Activated naive CD8-positive, alpha-beta T cell treated with anti-CD3 and anti-CD28 coated beads, Interleukin-2, amount 50 U/mL, for 24 hours (primary cell): ENCODE measurements at regions not wholly inside any gene's neighbourhood (a gene's known extent, or its start where the extent isn't known, plus 50 kb on each side); places are given as distances from the start of the nearest gene placed in this dataset.

ENCODE experiments used
- ATAC-seq: fragments of 150-1000 bp; cut with Tn5 transposase; one replicate; pipeline ENCODE4 v1.10.0; 2021
- DNase-seq: peaks from one replicate; pipeline ENCODE4 v3.0.0; 2021
- H3K27ac Mint-ChIP-seq: one replicate; pipeline ENCODE4 v1.8.0; 2021; ENCODE audit warnings: mild to moderate bottlenecking, mixed read lengths
- H3K27me3 Mint-ChIP-seq: one replicate; pipeline ENCODE4 v1.8.0; 2021; ENCODE audit warnings: mixed read lengths
- H3K36me3 Mint-ChIP-seq: one replicate; pipeline ENCODE4 v1.8.0; 2021; ENCODE audit warnings: low read depth, mixed read lengths
- H3K4me1 Mint-ChIP-seq: one replicate; pipeline ENCODE4 v1.8.0; 2021; ENCODE audit warnings: mixed read lengths
- H3K4me3 Mint-ChIP-seq: one replicate; pipeline ENCODE4 v1.8.0; 2021; ENCODE audit warnings: mild to moderate bottlenecking, moderate library complexity, mixed read lengths
- H3K9me3 Mint-ChIP-seq: one replicate; pipeline ENCODE4 v1.8.0; 2021; ENCODE audit warnings: mixed read lengths

DNA sequence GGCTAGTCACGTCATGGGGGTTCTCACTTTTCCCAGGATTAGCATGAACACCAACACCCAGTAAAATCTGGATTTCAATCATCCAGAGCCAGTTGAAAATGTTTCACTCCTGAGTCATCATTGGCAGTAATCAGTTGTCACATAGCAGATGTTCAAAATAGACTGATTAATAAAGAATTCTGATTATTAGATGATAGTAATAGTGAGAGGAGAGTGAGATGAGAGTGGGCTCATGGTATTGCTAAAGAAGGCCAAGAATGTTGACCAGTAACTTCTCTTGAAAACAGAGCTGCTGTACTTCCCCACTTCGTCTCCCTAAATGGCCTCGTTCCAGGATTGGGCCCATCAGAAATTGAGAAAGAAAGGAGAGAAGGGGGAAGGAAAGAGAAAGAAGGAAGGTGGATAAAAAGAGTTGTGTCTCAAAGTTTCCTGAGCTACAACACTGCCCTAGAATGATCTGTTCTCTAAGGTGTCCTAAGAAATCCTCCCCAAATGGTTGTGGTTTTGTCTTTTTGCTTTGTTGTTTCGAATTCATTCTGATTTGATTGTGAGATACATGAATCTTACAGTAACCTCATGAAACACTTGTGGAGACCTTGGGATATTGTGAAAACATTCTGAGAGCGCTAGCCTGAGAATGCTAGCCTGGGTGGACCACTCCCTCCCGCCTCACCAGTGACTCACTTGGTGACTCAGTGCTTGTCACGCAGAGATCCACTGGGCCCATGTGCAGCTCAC, 502.2 kb upstream of the JARID2 start:
- peaks cover 86% of the 10 kb centered on the region for H3K4me1 Mint-ChIP-seq
- H3K27ac Mint-ChIP-seq = peak overlapping the region; percentile 93
- ATAC-seq = peak; percentile 92
- no peaks in the 10 kb centered on the region for H3K27me3 Mint-ChIP-seq
- H3K4me3 Mint-ChIP-seq = peak overlapping the region; percentile 44
- DNase-seq = peak; percentile 78
- H3K9me3 Mint-ChIP-seq = peaks cover 27% of the 10 kb centered on the region
- peaks cover 22% of the 10 kb centered on the region for H3K36me3 Mint-ChIP-seq

DNA sequence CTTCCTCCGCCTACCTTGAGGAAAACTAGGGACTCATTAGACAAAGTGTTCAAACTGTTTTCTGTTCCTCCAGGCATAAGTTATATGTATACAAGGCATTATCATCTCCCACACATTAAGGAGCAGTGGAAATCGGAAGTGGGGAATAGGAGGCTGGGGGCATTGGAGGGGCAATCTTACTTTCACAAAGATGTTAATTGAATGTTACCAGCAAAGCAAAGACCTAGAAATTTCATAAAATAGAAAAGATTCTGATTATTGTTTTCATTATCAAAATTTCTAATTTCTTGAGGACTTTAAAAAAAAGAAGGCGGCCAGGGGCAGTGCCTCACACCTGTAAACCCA, 501.7 kb upstream of the JARID2 start:
- H3K27me3 Mint-ChIP-seq = no peaks in the 10 kb centered on the region
- H3K9me3 Mint-ChIP-seq = peaks cover 27% of the 10 kb centered on the region
- DNase-seq (no peak), ATAC-seq (no peak)
- peak overlapping the region; percentile 93 for H3K27ac Mint-ChIP-seq
- peaks cover 22% of the 10 kb centered on the region for H3K36me3 Mint-ChIP-seq
- H3K4me3 Mint-ChIP-seq = peak overlapping the region; percentile 28
- peaks cover 86% of the 10 kb centered on the region for H3K4me1 Mint-ChIP-seq

DNA sequence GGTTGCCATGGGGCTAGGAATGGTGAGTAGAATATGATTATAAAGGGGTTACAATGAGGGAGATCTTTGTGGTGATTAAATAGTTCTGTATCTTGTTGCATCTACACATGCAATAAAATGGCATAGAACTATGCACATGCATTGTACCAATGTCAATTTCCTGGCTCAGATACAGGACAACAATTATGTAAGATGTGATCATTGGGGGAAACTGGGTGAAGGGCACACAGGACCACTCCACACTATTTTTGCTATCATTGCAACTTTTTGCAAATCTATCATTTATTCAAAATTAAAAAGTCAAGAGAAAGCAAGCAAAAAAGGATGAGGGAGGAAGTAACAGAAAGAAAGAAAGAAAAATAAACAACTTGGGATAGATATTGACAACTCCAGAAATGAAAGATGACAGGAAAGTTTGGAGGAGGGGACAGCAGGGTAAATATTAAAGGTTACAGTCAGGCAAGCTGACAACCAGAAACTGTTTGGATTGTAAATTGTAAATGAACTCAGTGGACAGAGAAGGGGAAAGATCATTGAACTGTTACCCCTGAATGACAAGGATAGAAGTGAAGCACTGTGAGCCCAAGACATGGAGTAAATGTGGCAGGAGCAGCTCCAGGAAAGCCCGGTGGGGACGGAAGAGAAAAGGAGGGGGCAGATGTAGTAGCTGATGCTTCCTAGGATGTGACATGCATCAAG, 499.6 kb upstream of the JARID2 start:
- Mint-ChIP-seq H3K9me3 (peaks cover 18% of the 10 kb centered on the region), H3K27me3 (no peaks in the 10 kb centered on the region), H3K4me3 (no peak overlapping the region), H3K36me3 (peaks cover 11% of the 10 kb centered on the region), H3K4me1 (peaks cover 82% of the 10 kb centered on the region), H3K27ac (peak overlapping the region; percentile 86)
- no peak for ATAC-seq
- no peak for DNase-seq

DNA sequence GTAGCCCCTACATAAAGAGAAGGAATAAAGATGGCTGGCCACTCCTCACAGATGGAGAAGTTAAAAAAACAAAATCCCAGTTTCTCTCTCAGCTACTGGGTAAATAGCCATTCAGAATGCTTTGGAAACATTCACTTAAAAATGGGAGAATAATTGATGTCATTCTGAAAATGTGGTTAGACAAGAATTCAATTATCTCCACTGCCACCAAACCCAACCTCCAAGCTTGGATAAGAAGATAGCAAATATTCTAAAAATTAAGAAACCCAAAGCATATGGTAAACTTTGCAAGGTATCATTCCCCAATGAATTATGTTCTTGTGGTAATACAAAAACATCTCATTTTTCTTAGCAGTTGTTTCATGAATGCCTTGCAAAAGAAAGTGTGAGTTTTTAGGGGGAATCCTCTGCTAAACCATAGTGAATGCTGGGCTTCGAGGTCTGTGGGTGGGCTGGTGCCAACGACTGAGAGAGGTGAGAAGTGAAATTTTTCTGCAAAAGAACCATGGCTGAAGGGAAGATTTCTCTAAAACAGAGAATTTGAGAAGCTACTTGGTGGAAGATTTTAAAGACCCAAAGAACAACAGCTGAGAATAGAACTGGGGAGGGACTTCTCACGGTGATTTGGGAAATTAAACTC, 497.9 kb upstream of the JARID2 start:
- Mint-ChIP-seq H3K36me3 (peaks cover 9% of the 10 kb centered on the region), H3K27ac (peak overlapping the region; percentile 96), H3K27me3 (no peaks in the 10 kb centered on the region), H3K4me3 (peak overlapping the region; percentile 55), H3K9me3 (peaks cover 17% of the 10 kb centered on the region), H3K4me1 (peaks cover 73% of the 10 kb centered on the region)
- ATAC-seq (no peak), DNase-seq (no peak)

DNA sequence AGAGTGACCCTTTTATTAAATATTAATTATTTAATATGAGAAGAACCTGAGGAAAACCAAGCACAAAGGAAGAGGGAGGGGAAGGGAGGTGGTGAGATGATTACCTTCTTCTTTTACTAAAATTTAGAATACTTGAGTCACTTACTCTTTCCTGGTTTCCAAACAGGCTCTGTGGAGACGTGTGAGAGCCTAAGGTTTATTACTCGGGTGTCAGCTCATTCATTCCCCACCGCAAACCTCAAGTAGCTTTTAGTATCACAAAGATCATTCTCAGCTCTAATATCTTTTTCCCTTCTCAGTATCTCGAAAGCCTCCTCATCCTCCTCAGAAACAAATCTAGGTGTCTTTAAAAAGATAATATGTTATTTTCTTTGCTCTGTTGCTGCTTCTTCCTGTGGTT, 497.2 kb upstream of the JARID2 start:
- H3K27me3 Mint-ChIP-seq = no peaks in the 10 kb centered on the region
- H3K4me1 Mint-ChIP-seq = peaks cover 67% of the 10 kb centered on the region
- peak overlapping the region; percentile 96 for H3K27ac Mint-ChIP-seq
- peak overlapping the region; percentile 35 for H3K4me3 Mint-ChIP-seq
- H3K36me3 Mint-ChIP-seq = peaks cover 9% of the 10 kb centered on the region
- DNase-seq (no peak), ATAC-seq (peak; percentile 57)
- H3K9me3 Mint-ChIP-seq = peaks cover 17% of the 10 kb centered on the region

DNA sequence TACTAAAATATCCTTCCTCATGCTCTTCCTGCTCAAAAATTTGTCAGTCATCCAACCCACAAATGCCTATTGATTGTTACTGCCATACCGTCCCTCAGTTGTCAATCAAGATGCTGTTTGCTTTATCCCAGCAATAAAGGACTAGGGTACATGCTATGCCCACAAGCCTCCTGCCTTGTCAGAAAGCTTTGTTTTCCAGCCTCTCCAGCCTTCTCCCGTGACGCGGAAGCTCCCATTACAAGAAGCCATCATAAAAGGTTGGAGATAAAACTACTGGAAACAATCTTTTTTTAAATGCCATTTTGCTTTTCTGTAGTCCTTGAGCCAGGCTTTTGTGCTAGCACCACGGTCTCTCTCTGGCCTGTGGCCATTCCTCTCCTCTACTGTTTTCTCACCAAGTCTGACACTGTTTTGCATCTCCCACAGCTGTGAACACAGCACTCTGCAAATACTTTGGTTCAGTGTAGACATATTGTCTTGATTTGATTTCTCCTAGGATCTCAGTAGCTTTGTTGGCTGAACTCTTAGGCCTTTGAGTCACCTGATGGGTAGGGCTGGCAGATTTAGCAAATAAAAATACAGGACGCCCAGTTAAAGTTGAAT, 495.7 kb upstream of the JARID2 start:
- Mint-ChIP-seq H3K4me3 (no peak overlapping the region), H3K27ac (peak overlapping the region; percentile 96), H3K9me3 (peaks cover 13% of the 10 kb centered on the region), H3K27me3 (no peaks in the 10 kb centered on the region), H3K4me1 (peaks cover 65% of the 10 kb centered on the region), H3K36me3 (peaks cover 6% of the 10 kb centered on the region)
- no peak for ATAC-seq
- DNase-seq = no peak

DNA sequence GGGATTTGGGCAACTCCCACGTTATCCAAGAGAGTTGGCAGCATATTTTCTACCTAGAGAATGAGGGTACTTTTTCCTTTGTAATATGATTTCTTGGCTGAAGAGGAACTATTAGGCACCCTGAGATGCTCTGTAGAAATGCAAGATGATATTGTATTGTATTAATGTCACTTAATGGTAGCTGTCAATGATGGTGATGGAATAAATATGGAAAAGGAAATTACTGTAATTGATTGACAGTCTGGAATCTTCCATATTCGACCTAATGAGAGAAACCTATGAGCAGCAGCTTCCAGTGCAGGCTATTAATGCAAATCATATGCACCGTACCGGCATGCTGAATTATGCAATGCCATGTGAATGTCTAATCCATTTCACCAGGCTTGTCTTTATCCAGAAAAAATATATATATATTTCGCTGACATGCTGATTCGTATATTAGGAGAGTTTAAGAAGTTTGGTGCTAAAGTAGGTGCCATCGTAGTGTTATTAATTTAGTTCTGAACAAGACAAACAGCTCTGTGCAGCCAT, 494.2 kb upstream of the JARID2 start:
- ATAC-seq (no peak), DNase-seq (no peak)
- H3K9me3 Mint-ChIP-seq = peaks cover 4% of the 10 kb centered on the region
- no peaks in the 10 kb centered on the region for H3K36me3 Mint-ChIP-seq
- no peak overlapping the region for H3K4me3 Mint-ChIP-seq
- no peaks in the 10 kb centered on the region for H3K27me3 Mint-ChIP-seq
- H3K4me1 Mint-ChIP-seq = peaks cover 64% of the 10 kb centered on the region
- H3K27ac Mint-ChIP-seq = no peak overlapping the region

DNA sequence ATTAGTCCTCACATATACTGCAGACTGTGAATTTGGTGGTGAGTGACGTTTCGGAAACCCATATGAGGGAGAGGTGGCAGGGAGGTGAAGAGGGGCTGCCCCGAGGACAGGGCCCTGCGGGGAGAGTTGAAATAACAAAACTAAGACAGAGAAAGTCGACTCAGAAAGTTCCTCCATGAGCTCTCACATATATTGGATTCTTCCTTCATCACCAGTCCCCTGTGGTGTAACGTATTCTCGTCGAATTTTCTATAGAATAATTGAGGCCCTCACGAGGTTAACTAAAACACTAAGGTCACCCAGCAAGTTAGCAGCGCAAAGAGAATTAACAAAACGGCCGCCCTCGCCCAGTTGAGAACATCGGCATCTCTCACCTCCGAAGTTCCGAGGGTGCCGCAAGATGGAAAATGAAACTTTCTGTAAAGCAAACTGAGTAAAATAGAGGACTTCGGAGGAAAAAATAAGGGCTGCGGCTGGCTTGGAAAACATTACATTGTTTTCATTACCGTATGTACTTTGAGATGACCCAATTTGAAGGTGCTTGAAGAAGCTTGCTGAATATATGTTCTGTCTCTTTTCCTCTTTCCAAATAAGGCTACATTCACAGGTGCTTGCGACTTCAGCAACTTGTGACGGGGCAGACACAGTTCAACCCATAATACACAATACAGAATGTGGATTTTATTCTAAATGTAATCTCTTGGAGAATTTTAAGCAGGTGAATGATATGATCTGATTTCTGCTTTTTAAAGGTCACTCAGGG, 490.9 kb upstream of the JARID2 start:
- Mint-ChIP-seq H3K4me3 (peak overlapping the region; percentile 44), H3K4me1 (peaks cover 59% of the 10 kb centered on the region), H3K36me3 (no peaks in the 10 kb centered on the region), H3K27me3 (no peaks in the 10 kb centered on the region), H3K27ac (peak overlapping the region; percentile 98), H3K9me3 (no peaks in the 10 kb centered on the region)
- no peak for DNase-seq
- peak; percentile 92 for ATAC-seq

DNA sequence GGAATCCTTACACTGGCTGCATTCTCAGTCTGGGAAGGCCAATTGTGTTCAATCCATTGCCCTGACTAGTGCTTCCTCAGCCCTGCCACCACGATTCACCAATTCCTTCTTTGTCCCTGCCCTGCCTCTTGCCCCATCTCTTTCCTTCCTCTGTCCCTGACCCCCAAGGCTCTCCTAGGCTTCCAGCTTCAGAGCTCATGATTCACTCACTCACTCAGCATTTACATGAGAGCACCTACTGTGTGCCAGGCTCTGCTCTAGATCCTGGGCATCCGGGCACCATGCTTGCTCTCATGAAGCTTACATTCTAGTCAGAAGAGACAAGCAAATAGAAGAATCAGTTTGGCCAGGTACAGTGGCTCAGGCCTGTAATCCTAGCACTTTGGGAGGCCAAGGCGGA, 489.5 kb upstream of the JARID2 start:
- no peak for DNase-seq

DNA sequence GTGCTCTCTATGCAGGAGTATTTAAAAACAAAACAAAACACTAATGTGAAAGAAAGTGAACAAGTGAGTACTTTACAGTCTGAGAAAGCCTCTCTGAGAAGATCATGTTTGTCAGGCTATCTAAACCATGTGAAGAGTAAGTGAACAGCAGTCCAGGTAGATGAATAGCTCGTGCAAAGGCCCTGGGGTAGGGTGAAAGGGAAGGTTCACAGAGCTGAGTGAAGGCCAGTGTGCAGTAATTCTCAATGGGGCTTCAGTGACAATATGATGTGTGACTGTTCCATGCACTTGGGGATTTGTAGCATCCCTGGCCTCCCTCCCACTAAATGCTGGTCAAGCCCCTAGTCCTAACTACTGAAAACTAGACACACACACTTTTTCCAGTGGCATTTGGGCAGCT, 488.9 kb upstream of the JARID2 start:
- no peak overlapping the region for H3K27ac Mint-ChIP-seq
- H3K27me3 Mint-ChIP-seq = peaks cover 2% of the 10 kb centered on the region
- H3K9me3 Mint-ChIP-seq = no peaks in the 10 kb centered on the region
- ATAC-seq = no peak
- H3K4me3 Mint-ChIP-seq = no peak overlapping the region
- DNase-seq = no peak
- H3K36me3 Mint-ChIP-seq = no peaks in the 10 kb centered on the region
- H3K4me1 Mint-ChIP-seq = peaks cover 50% of the 10 kb centered on the region

More for the DNA sequence above, 489.5 kb upstream of the JARID2 start:
- Mint-ChIP-seq H3K36me3 (no peaks in the 10 kb centered on the region), H3K4me1 (peaks cover 55% of the 10 kb centered on the region), H3K27ac (peak overlapping the region; percentile 98), H3K4me3 (no peak overlapping the region), H3K9me3 (no peaks in the 10 kb centered on the region), H3K27me3 (peaks cover under 1% of the 10 kb centered on the region)
- no peak for ATAC-seq

DNA sequence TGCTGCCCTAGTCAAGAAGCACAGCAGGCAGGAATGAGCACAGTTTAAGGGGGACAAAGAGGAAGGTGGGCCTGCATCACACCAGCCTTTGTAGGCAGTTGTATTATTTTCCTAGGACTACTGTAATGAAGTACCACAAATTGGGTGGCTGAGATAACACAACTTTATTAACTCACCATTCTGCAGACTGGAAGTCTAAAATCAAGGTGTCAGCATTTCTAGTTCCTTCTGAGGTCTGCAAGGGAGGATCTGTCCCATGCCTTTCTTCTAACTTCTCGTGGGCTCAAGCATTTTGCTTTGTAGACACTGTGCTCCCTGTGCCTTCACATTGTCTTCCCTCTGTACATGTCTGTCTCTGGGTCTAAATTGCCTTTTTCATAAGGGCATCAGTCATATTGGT, 488.5 kb upstream of the JARID2 start:
- H3K4me3 Mint-ChIP-seq = no peak overlapping the region
- peaks cover 49% of the 10 kb centered on the region for H3K4me1 Mint-ChIP-seq
- no peaks in the 10 kb centered on the region for H3K9me3 Mint-ChIP-seq
- DNase-seq = no peak
- ATAC-seq = no peak
- H3K27me3 Mint-ChIP-seq = peaks cover 2% of the 10 kb centered on the region
- H3K27ac Mint-ChIP-seq = peak overlapping the region; percentile 72
- no peaks in the 10 kb centered on the region for H3K36me3 Mint-ChIP-seq

DNA sequence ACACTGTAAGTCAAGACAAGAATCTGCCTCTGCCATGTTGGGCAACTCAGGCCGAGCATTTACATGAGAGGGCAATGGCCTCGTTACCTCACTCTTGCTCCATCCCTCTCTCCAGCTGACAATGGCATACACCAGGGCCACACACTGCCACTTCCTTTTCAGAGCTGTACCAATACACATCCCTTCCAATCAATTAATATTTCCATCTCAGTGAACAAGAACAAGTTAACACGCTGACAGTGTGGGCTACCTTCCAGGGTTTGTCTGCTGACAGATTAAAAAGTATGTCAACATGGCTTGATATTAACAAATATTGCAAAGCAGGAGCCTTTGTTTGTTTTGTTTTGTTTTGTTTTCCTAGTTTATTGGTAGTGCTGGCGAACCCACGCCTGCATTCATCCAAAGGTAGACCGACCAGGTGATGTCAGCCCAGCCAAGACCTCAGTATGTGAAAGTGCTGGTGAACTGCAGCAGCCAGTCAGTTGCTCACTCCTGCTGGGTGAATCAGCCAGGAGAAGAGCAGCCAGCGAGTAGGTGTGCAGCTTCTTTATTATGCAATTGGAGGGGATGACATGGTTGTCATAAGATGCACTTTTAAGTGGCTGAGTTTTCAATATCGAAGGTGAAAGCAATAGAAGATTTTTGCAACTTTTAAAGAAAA, 487.3 kb upstream of the JARID2 start:
- no peak for ATAC-seq
- Mint-ChIP-seq H3K4me3 (no peak overlapping the region), H3K9me3 (no peaks in the 10 kb centered on the region), H3K36me3 (no peaks in the 10 kb centered on the region), H3K27me3 (peaks cover 2% of the 10 kb centered on the region), H3K27ac (no peak overlapping the region), H3K4me1 (peaks cover 58% of the 10 kb centered on the region)
- no peak for DNase-seq

DNA sequence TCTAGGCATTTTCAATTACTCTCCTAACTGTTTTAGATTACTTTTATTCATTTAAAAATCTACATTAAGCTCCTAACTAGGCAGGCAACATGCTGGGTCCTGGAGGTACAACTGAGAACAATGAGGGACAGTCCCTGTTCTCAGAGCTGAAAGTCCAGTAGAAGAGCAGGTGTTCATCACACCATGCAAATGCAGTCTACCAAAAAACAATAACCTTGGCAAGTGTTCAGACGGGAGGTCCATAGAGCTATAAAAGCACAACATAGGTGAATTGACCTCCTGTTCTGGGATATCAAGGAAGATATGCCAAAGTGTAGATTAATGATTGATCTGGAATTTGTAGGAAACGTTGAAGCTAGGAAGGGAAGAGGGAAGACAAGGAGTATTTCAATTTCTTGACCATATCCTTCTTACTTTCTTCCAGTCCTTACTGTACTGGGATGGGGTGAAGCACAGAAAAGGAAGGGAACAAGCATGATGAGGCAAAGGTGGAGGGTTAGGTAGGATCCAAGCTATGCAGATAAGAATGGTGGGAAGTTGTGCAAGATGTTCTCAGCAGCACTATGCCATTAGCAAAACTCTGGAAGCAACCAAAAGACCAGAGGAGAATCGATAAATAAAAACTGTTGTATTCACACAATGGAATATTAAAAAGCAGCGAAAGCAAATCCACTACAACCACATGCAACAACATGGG, 485.7 kb upstream of the JARID2 start:
- Mint-ChIP-seq H3K27me3 (peaks cover 2% of the 10 kb centered on the region), H3K27ac (no peak overlapping the region), H3K36me3 (no peaks in the 10 kb centered on the region), H3K4me3 (no peak overlapping the region), H3K9me3 (no peaks in the 10 kb centered on the region), H3K4me1 (peaks cover 54% of the 10 kb centered on the region)
- DNase-seq (no peak), ATAC-seq (no peak)
